ENCODE measurements at regions not wholly inside any gene's neighbourhood (a gene's known extent, or its start where the extent isn't known, plus 50 kb on each side); places are given as distances from the start of the nearest gene placed in this dataset.

GRCh38 chr3:40908612-40909011, 290.7 kb upstream of the CTNNB1 start:
- H3K4me3 ChIP-seq (ENCODE audit: low read depth, low read length), result no peak overlapping the region

DNA sequence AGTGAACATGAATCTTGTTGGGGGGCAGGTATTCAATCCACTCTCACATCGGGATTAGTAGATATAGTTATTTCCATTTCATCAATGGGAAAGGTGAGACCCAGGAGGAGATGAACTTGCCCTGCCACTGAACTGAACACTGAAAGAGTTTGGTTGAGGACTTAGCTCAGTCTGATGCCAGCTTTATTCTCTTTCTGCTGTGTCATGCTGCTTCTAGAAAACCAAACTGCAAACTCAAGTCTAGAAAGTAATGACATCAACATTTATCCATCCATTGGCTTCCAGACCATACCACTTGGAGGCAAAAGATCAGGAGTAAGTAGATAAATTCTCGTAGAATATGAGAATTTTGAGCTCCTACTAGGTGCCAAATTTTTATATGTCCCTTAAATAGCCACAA, 288.0 kb upstream of the CTNNB1 start:
- no peak for TF ChIP-seq CTCF (IDR thresholded peaks at IDR 0.05; ENCODE audit: borderline replicate concordance, insufficient read depth, low read depth, low read length)
- no peak overlapping the region for H3K4me3 ChIP-seq (ENCODE audit: low read depth, low read length)

More at GRCh38 chr3:40908612-40909011, 290.7 kb upstream of the CTNNB1 start:
- TF ChIP-seq CTCF (IDR thresholded peaks at IDR 0.05; ENCODE audit: borderline replicate concordance, insufficient read depth, low read depth, low read length), result no peak

GRCh38 chr3:40911928-40912327, 287.4 kb upstream of the CTNNB1 start:
- TF ChIP-seq CTCF (IDR thresholded peaks at IDR 0.05; ENCODE audit: borderline replicate concordance, insufficient read depth, low read depth, low read length), result no peak
- H3K4me3 ChIP-seq (ENCODE audit: low read depth, low read length), result no peak overlapping the region

DNA sequence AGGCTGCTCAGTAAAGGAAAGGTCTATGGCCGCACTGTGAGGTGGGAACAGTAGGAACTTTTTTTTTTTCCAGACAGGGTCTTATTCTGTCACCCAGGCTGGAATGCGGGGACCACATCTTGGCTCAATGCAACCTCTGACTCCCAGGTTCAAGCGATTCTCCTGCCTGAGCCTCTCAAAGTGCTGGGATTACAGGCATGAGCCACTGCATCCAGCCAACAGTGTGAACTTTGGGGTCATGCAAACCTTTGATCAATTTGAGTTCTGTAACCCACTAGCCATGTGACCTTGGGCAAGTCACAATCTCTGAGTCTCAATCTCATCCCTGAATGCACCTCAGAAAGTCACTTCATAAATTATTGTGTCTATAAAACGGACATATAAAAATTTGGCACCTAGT, 286.8 kb upstream of the CTNNB1 start:
- no peak overlapping the region for H3K4me3 ChIP-seq (ENCODE audit: low read depth, low read length)

DNA sequence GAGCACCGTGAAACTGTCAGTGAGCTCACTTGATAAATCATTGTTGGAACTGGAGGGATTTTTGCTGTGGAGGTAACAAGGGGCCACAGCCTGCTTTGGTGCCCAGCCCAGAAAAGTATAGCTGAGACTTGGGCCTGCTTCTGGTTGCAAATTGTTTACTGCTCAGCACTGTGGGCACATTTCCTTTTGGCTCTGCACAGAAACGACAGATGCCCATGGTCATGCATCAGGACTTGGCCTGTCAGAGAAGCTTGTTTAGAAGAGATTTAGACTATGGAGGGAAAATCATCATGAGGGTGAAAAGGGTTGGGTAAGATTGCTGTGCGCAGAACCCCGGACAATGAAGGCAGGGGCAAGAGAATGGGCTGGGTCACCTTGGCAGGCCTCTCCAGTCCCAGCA, 286.1 kb upstream of the CTNNB1 start:
- no peak overlapping the region for H3K4me3 ChIP-seq (ENCODE audit: low read depth, low read length)
- TF ChIP-seq CTCF (IDR thresholded peaks at IDR 0.05; ENCODE audit: borderline replicate concordance, insufficient read depth, low read depth, low read length), result no peak

More for the DNA sequence above, 286.8 kb upstream of the CTNNB1 start:
- TF ChIP-seq CTCF (IDR thresholded peaks at IDR 0.05; ENCODE audit: borderline replicate concordance, insufficient read depth, low read depth, low read length), result no peak

DNA sequence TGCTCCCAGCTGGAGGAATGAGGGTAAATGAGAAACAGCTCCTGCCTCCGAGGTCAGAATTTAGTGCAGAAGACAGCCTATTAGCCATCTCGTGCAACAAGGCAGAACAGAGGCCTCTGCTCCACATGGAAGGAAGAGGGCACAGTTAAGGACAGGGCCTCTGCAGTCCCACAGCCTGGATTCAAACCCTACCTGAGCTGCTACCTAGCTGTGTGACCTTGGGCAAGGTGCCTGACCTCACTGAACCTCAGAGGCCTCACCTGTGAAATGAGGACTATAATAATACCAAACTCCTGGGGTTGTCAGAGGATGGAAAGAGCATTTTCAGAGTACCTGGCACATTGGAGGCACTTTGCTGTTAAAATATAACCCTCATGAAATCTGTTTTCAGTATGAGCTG, 285.7 kb upstream of the CTNNB1 start:
- TF ChIP-seq CTCF (IDR thresholded peaks at IDR 0.05; ENCODE audit: borderline replicate concordance, insufficient read depth, low read depth, low read length), result no peak
- no peak overlapping the region for H3K4me3 ChIP-seq (ENCODE audit: low read depth, low read length)

- no peak for TF ChIP-seq CTCF (IDR thresholded peaks at IDR 0.05; ENCODE audit: borderline replicate concordance, insufficient read depth, low read depth, low read length)
- H3K4me3 ChIP-seq (ENCODE audit: low read depth, low read length), result no peak overlapping the region
Observed at GRCh38 chr3:40914475-40914874, 284.8 kb upstream of the CTNNB1 start.

All from GM12875 (cell line).